Esophagus squamous epithelium (tissue), 4 donors: ENCODE measurements at regions not wholly inside any gene's neighbourhood (a gene's known extent, or its start where the extent isn't known, plus 50 kb on each side); places are given as distances from the start of the nearest gene placed in this dataset.

Experiments
- CTCF ChIP-seq, 6 experiments: fragments of 450-650 bp in 4 of 6; fragments of 200-600 bp in 2 of 6; sonication (generic) in 2 of 6; IDR thresholded peaks; one replicate each; pipeline ENCODE4 v1.5.1; 2016 to 2019; ENCODE audit warnings: antibody characterized with exemption in 6 of 6, mild to moderate bottlenecking in 4 of 6, moderate library complexity in 4 of 6
- POLR2A ChIP-seq, 4 donors: fragments of 450-650 bp; IDR thresholded peaks; one replicate each; pipeline ENCODE4 v1.6.1; 2017; ENCODE audit warnings: antibody characterized with exemption in 4 of 4, mild to moderate bottlenecking in 4 of 4, moderate library complexity in 3 of 4

- no peak for TF ChIP-seq CTCF (IDR thresholded peaks at IDR 0.05)
- TF ChIP-seq POLR2A (IDR thresholded peaks at IDR 0.05): no peak
These were observed 125.2 kb upstream of the TGFBR2 start for GRCh38 chr3:30481241-30481640.
